GM21717 (cell line): ENCODE measurements at regions not wholly inside any gene's neighbourhood (a gene's known extent, or its start where the extent isn't known, plus 50 kb on each side); places are given as distances from the start of the nearest gene placed in this dataset.

Source experiments
- ATAC-seq: cut with Tn5 transposase; IDR thresholded peaks from one replicate; pipeline ENCODE4 v1.9.1; 2021; ENCODE audit warnings: mild to moderate bottlenecking, moderate library complexity; ENCODE audit not compliant: unreplicated experiment

DNA sequence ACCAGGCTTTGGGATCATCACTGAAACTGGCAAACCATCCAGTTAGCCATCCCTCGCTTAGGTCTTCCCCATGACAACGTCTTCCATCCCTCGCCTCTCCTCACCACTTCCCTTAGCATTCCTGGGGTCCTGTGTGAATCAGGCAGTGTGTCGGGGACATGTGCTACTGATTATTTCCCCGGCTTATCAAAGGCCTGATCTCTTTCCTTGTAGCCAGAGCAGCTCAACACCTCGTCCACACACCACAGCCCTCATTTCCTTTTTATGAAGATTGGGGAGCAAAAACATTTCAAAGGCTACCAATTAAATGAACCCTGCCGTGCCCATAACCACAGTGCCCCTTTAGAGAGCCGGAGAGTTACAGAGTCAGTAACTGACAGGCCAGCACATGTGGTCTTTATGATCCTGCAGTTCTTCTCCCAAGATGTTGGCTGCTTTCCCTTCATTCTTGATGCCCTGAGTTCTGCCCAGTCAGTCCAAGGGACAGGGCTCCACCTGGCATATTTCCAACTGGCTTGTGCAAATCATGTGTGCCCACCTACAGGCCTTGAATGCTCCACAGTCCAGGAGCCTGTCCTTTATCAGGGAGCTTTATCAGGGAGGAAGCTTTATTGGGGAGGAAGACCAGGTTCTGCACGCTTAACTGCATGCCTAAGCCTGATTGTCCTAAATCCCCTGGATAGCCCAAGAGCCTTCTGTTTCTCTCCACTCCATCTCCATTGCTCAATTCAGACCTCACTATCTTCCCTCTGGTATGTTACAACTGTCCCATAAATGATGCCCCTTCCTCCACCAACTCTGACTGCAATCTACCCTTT lies 343.1 kb downstream of the CYRIA start:
- ATAC-seq: no peak

DNA sequence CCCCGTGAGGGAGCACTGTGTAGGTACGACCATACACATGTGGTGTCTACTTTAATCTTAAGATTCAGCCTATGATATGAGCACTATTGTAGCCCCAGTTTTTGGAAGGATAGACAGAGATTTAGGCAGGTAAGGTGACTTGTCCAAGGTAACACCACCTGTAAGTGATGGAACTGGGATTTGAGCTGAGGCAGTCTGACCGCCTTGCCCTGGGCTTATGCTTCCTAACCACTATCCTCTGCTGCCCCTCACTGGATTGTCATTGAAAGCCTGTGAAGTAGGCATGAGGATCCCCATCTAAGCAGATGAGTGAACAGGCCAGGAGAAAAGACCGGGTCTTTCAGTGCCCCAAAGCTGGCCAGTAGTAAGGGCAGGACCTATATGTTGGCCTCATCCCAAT lies 343.8 kb downstream of the CYRIA start:
- ATAC-seq: no peak

DNA sequence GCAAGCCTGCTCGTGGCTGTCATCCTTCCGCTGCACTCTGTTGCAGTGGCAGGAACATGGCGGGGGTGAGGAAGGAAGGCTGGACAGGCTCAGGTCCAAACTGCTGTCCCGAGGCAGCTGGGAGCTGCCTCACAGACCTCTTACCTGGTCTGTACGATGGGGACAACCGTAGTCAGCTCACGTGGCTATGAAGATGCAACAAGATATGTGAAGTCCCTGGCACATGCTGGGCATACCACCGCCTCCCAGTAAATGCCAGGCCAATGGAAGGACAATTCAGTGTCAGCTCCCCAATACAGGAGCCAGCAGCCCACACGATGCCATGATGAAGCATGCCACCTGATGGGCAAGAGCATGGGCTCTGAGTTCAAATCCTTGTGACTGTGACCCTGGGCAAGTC lies 344.4 kb downstream of the CYRIA start:
- no peak for ATAC-seq

DNA sequence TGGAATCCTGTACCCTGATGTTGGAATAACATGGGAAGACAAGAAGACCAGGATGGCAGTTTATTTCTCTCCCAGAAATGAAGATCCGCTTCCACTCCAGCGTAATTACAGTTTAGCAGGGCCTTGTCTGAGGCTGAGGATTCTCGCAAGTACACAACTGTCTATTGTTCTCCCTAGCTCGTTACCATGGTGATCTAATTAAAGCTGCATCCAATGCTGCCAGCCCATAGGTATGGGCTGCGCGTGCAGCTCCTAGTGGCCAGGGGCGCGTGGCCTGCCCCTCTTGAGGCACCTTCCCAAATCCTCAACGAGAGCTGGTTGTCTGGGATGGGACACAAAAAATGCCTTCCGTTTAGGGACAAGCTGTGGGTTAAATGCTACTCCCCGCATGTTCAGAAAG lies 344.9 kb downstream of the CYRIA start:
- no peak for ATAC-seq

DNA sequence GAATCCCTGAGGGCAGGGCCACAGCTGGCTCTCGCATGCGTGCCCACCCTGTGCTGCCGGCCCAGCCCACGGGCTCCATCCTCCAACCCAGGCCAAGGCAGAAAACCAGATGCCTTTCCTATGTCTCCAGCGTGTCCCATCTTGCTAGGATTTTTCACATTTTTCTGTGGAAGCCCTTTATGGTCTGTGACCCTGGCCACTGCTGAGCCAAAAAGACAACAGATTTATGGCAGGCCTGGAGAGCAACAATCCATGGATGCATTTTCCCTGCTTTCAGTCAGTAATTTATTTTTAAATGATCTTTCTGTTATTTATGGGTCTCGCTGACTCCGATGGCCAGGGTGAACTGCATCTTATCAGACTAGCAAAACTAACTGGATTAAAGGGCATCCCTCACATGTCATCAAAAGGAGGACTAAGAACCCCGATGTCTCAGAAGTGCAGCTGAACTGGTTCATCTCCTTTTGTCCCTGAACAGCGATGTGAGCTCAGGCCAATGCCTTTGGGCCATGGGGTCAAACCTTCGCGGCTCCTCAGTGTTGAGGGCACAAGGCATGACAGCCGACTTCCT lies 346.0 kb downstream of the CYRIA start:
- ATAC-seq: no peak

DNA sequence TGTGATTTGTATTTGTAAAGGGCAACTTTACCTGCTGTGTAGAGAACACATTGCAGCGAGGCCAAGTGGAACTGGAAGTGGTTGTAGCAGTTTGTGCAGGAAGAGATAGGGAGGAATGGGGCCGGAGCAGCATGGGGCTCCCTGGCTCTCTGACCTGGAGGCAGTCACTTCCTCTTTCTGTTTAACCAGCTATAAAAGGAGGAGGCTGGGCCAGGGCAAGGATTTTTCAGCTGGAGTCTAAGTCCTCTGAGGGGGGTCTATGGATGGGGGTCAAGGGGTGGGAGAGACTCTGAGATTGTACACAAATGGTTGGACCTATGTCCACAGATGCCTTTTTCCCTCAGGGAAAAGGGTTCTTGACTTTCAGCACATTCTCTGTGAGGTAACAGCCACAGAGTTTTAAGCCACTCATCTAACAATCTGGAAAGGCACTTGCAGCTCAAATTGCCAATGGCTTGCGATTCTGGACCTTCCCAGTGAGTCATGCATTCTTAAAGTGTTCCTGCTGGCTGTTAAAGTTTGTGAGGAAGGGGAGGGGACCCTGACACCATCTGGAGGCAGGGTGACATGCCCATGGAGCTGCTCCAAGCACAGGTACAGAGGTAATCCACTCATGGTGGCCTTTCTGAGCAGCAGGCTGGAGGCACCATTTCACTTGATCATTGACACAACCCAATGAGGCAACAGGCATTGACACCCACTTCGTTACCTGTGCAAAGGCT lies 347.0 kb downstream of the CYRIA start:
- no peak for ATAC-seq

DNA sequence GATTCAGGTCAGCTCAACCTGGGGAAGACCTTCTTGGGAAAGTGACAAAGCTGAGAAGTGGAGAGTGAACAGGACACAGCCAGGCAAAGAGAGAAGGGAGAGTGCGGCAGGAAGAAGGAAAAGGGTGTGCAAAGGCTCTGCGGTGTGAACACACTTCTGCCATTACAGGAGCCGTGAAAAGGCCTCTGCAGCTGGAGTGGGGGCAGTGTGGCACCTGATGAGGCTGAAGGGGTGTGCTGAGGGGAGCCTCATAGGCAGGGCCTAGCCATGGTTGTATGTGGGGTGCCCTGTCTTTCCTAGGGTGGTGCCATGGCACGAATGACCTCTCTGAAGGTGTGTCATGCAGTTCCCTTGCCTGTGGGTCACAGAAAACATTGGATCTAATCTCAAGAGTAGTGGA lies 347.6 kb downstream of the CYRIA start:
- ATAC-seq: no peak

DNA sequence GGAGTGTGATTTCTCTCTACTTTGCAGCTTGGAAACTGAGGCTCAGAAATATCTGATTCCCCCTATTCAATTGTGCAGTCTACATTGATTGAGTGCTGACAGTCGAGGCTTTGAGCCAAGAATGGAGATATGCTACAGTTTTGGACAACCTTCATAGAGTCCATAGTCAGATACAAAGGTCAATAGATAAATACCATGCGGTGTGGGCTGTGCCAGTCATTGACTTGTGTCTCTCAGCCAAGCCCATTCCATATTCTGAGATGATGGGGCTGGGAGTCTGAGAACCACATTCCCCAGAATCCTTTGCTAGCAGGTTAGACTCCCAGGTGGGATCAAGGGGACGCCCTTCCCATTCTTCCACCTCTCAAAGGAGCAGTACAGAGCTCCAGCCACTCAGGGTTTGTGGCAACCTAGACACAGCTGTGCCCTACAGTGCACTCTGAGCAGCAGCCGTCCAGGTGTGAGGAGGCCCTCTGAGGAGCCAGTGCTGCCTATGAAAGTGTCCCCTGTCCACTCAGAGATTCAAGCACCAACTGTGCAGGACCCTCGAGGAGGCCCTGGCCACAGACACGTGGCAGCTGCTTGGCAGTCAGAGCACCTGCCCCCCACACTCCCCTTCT lies 348.3 kb downstream of the CYRIA start:
- ATAC-seq: no peak

DNA sequence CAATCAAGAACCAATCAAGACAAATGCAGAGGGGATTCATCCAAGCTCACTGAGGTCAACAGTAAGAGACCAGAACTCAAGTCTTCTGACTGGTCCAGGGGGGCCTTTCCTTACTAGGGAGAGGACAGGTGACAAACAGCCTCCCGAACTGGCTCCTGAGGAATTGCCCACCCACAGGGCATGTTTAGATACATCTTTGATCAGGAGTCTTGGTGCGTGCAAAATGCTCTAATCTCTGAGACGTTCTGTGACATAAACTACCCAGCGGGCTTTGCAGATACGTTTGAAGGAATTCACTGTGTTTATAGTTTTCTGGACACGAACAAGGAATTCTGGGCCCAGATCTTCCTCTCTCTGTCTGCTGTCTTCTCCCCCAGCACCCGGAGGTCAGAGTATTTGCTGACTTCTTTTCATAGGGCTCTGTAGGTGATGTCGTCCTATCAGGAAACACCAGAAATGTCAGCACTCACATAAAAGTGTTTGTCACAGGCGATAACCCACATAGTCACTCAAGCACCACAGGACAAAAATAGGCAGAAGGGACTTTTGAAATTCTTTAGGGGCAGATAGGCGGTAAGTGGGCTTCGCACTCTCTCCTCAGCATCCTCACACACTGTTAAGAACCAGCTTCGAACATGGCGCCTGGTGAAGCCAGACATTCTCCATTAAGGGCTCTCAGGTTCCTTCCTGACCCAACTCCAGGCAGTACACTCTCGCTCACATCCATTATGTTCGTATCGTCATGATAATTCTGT lies 349.0 kb downstream of the CYRIA start:
- no peak for ATAC-seq

DNA sequence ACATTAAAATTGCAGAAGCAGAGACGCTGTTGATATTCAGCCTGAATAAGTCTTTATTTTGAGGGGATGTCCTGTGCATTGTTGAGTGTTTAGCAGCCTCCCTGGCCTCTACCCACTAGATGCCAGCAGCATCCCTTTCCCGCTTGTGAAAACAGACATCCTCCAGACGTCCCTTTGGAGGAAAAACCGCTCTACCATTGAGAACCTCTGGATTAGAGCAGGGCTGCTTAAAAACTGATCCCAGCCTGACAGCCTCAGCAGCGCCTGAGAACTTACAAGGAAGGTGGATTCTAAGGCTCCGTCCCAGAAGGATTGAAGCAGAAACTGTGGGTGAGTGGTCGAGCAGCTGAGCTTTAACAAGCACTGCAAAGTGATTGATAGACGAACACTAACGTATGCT lies 349.7 kb downstream of the CYRIA start:
- no peak for ATAC-seq

DNA sequence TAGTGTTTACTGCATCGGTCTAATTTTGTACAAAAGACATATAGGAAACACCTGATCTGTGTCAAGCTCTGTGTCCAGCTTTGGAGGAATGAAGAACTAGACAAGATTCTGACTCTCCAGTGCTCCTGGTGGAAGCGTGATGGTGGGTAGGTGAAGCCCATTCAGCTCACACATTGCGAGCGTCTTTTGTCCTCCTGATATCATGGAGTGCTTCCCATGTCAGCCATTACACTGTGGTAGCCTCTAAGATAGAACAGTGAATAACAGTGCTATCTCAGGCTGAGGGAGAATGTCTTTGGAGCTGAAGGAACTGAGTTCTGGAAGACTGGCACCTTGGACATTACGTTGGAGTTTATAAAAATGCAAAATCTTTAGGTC lies 350.2 kb downstream of the CYRIA start:
- ATAC-seq: no peak

DNA sequence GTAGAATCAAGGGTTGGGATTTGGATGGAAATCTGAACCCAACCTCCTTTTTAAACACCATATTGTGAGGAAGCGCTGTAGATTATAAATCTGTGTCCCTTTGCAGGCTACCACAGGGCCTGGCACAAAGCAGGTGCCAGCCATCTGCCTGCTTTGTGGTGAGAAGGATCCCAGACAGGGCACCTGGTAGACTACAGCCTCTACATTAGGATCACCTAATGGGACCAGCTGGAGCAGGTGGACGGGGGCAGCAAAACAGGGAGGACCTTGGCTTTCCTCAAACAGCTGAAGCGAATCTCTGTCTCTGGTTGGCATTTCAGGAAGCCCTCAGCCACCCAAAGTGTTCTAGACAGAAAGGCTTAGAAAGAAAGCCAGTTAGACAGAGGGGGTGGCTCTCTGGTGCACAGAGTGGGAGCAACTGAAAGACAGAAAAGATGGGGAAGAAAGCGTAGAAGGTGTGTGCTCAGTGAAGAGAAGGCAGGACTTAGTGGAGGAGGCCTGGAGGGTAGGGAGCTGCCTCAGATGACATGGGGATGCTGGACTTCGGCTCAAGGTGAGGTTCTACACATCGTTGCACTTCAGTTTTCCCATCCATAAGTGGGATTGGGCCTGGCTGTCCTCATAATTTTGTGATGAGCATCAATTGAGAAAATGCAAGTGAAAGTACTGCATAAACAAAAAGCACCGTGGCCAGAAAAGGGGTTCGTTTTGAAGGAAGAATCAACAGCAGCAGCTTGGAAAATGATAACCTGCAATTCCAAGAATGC lies 350.8 kb downstream of the CYRIA start:
- no peak for ATAC-seq

DNA sequence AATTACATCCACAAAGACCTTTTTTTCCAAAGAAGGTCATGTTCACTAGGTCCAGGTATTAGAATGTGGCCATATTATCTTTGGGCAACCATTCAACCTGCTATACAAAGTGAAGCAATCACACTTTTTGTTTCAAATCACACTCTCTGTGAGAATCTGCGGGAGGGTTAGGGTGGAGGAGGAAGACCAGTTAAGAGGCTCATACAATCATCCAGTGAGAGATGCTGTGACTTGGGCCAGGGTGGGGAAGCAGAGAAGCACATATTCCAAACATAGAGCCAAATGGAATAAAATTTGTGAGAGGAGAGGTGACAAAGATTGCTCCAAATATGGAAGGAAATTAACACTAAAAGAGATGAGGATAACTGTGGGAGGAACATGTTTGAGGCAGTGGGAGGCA lies 351.6 kb downstream of the CYRIA start:
- no peak for ATAC-seq

DNA sequence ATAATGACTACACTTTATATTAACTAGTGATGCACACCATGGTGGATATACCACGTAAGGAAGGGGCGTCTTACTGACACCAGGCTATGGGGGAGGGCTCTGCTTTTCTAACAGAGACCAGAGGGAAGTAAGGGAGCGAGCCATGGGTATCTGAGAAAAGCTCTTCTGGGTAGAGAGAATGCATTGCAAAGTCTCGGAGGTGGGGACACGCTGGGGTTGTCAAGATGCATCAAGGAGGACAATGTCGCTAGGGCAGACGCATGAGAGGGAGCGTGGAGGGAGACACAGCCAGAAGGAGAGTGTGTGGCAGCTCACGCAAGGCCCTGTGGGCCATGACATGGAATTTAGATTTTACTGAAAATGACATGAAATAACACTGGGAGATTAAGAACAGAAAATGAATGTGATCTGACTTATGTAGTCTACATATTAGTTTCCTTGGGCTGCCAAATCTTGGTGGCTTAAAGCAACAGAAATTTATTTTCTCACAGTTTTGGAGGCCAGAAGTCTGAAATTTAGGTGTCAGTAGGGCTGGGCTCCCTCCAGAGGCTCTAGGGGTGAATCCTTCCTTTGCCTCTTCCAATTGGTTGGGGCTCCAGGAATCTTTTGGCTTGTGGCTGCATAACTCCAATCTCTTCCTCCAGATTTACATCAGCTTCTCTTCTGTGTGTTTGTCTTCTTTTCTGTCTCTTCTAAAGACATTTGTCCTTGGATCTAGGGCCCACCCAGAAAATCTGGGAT lies 352.2 kb downstream of the CYRIA start:
- no peak for ATAC-seq

DNA sequence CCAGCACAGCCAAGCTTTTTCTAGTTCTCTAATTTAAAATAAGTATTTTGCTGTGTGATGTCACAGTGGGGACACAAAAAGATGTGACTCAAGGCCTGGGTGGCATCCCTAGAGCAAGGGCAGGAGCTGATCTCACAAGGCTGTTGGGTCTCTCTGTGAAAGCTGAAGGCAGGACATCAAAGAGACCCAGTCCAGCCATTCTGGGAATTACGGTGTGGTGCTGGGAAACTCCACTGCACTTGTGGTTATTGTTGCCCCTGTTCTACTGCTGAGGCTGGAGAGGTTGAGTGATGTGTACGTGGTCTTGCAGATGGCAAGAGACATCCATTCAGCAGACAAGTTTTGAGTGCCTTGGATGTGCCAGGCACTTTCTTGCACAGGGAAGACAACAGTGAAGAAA lies 352.9 kb downstream of the CYRIA start:
- ATAC-seq: no peak

DNA sequence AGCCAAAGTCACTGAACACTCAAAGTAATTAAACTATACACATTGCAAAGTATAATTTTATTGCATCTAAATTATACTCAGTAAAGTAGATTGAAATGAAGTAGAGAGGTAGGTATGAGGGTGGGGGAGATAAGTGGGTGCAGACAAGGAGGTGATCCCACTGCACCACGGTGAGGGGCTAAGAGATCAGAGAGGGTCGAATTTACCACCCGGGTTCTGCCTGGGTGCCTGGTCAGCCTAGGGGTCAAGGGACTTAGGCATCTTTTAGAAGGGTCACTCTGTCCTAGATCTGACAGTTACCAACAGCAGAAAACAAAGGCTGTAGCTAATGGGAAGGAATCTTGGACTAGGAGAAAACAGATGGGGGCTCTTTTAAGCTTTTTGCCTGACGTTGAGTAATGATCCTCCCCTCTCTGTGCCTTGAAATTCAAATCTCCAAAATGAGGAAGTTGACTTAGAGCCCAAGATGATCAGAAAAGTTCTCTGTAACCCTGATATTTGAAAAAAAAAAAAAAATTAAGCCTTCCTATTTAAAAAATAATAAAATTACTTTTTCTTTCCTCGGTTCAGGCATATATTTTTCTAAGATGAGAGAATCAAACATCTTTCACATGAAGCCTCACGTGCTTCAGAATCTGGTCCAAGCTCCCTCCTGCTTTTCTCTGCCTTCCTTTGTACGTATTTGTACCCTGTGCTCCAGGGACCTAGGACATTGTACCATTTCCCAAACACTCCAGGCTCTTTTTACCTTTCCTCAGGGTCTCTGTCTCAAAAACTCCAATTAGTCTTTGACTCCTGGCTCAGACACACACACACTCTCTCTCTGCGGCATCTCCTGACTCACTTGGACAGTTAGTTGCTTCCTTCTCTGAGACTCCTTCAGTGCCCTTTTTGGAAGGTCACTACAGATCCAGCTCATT lies 353.9 kb downstream of the CYRIA start:
- ATAC-seq: no peak

DNA sequence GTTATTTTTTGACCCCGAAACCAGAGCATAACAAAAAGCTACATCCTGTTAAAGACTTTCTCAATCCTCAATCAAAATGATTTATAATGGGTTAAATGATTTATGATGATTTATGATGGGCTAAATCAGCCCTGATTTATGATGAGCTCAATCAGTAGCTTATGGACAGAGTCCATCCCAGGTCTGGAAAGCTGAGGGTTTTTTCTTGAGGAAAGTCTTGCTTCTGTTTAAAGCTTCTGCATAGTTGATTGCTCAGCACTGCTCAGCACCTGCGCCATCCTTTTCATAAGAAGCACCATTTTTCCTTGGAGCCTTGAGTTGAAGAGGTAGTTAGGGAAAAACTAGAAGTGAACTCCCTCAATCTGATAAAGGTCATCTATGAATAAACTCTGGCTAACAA lies 356.8 kb downstream of the CYRIA start:
- no peak for ATAC-seq

DNA sequence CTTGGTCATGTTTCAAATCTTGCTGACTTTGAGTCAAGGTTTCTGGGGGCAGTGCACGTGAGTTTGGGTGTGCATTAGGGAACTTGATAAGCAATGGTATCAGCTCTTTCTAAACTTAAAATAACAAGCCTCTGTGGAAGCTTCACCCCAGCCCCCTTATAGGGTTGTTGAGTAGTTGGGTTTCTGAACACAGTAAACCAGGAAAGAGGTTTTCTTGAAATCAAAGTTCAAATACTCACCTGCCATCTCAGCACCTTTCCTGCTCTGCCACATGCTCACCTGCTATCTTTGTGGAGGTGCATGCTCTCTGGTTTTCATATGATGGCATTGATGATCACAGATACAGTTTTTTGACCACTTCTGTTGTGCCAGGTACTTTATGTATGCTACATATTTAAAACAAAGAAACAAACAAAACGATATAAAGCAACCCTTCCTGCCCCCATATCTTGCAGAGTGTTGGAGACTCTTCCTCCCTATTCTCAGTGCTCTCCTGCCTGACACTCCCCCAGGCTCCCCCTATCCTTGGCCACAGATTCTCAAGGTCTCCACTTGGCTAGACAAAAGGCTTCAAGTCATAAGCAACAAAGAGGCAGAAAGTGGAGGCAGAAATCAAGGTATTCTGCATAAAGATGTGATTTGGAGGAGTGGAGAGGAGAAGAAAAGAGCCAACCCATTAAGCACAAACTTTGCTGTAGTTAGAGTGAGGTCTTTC lies 360.6 kb downstream of the CYRIA start:
- ATAC-seq: no peak
